Suprapubic skin (tissue), 4 donors: ENCODE measurements at regions not wholly inside any gene's neighbourhood (a gene's known extent, or its start where the extent isn't known, plus 50 kb on each side); places are given as distances from the start of the nearest gene placed in this dataset.

ENCODE experiments used
- POLR2A ChIP-seq, 2 donors: fragments of 450-650 bp; IDR thresholded peaks; one replicate each; pipeline ENCODE4 v1.6.1; 2017; ENCODE audit warnings: antibody characterized with exemption in 2 of 2, mild to moderate bottlenecking in 2 of 2, moderate library complexity in 2 of 2
- POLR2AphosphoS5 ChIP-seq, 3 donors: sonication (generic); formaldehyde crosslinking; IDR thresholded peaks; one replicate each; pipeline ENCODE4 v1.6.1; 2017; ENCODE audit warnings: antibody characterized with exemption in 3 of 3
- TF ChIP-seq, protein P1 (sequence below), 2 donors: fragments of 200-600 bp in 1 of 2; fragments of 450-650 bp in 1 of 2; sonication (generic) in 1 of 2; IDR thresholded peaks; one replicate each; pipeline ENCODE4 v1.5.1; 2016 to 2019; ENCODE audit warnings: antibody characterized with exemption in 2 of 2, mild to moderate bottlenecking in 1 of 2, moderate library complexity in 1 of 2

DNA sequence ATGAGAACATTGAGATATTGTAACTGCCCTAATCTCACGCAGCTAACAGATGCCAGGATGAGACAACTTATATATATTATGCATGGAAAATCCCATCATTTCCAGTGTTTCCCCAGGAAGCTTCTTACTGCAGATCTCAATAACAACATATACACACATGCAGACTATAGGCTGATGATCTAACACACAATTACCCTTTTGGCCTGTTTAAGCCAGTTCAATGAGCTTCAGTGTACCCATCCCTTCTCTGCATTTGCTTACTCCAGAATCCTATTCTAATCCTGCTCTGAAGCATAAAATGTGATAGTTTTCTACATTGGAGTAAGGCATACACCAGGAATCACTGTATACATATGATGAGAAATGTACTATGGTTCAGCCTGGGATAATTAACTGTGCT is 489.4 kb downstream of the SUCLA2 start:
- TF ChIP-seq, protein P1, sequence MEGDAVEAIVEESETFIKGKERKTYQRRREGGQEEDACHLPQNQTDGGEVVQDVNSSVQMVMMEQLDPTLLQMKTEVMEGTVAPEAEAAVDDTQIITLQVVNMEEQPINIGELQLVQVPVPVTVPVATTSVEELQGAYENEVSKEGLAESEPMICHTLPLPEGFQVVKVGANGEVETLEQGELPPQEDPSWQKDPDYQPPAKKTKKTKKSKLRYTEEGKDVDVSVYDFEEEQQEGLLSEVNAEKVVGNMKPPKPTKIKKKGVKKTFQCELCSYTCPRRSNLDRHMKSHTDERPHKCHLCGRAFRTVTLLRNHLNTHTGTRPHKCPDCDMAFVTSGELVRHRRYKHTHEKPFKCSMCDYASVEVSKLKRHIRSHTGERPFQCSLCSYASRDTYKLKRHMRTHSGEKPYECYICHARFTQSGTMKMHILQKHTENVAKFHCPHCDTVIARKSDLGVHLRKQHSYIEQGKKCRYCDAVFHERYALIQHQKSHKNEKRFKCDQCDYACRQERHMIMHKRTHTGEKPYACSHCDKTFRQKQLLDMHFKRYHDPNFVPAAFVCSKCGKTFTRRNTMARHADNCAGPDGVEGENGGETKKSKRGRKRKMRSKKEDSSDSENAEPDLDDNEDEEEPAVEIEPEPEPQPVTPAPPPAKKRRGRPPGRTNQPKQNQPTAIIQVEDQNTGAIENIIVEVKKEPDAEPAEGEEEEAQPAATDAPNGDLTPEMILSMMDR (IDR thresholded peaks at IDR 0.05), result no peak
- TF ChIP-seq POLR2A (IDR thresholded peaks at IDR 0.05) (no peak), POLR2AphosphoS5 (IDR thresholded peaks at IDR 0.05) (no peak)
